ENCODE measurements at regions not wholly inside any gene's neighbourhood (a gene's known extent, or its start where the extent isn't known, plus 50 kb on each side); places are given as distances from the start of the nearest gene placed in this dataset.

DNA sequence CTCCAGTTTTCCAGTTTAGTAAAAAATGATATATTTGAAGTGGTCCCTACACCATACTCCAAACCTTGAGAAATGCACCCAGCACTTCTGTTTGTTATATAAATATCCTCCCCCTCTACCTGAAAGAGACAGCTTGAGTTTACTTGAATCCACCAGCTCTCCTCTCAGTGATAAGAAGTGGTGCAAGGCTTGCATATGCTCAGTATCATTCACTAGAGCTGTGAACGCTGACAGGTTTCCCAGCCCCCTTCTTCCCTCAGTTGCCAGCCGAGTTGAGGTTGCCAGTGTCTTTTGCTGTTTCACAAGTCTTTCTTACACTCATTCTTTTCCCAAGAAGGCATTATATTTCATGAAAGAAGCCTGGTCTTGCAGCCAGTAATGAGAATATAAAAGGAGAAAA lies 880.0 kb downstream of the LRRTM4 start:
- no peaks in the 10 kb centered on the region for H3K27me3 ChIP-seq (ENCODE audit: insufficient read depth, low read length)
- H3K4me2 ChIP-seq (ENCODE audit: insufficient read depth, low read length) = no peak overlapping the region
- no peaks in the 10 kb centered on the region for H4K20me1 ChIP-seq (ENCODE audit: insufficient read depth, low read length)
- no peaks in the 10 kb centered on the region for H3K4me1 ChIP-seq (ENCODE audit: insufficient read depth, low read length)
- H2AFZ ChIP-seq (ENCODE audit: low read length) = no peak overlapping the region
- no peaks in the 10 kb centered on the region for H3K9me3 ChIP-seq (ENCODE audit: low read depth, low read length)
- no peak for DNase-seq (ENCODE audit: insufficient read length, low spot score, missing footprints)
- no peak overlapping the region for H3K27ac ChIP-seq (ENCODE audit: low read depth, low read length)
- H3K79me2 ChIP-seq (ENCODE audit: insufficient read depth, low read length) = no peaks in the 10 kb centered on the region
- TF ChIP-seq, protein P1, sequence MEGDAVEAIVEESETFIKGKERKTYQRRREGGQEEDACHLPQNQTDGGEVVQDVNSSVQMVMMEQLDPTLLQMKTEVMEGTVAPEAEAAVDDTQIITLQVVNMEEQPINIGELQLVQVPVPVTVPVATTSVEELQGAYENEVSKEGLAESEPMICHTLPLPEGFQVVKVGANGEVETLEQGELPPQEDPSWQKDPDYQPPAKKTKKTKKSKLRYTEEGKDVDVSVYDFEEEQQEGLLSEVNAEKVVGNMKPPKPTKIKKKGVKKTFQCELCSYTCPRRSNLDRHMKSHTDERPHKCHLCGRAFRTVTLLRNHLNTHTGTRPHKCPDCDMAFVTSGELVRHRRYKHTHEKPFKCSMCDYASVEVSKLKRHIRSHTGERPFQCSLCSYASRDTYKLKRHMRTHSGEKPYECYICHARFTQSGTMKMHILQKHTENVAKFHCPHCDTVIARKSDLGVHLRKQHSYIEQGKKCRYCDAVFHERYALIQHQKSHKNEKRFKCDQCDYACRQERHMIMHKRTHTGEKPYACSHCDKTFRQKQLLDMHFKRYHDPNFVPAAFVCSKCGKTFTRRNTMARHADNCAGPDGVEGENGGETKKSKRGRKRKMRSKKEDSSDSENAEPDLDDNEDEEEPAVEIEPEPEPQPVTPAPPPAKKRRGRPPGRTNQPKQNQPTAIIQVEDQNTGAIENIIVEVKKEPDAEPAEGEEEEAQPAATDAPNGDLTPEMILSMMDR (IDR thresholded peaks at IDR 0.05; ENCODE audit: extremely low read depth, low read depth, low read length) = no peak
- H3K4me3 ChIP-seq (ENCODE audit: insufficient read depth, low read length) = no peak overlapping the region
- no peaks in the 10 kb centered on the region for H3K36me3 ChIP-seq (ENCODE audit: insufficient read depth, low read length)

DNA sequence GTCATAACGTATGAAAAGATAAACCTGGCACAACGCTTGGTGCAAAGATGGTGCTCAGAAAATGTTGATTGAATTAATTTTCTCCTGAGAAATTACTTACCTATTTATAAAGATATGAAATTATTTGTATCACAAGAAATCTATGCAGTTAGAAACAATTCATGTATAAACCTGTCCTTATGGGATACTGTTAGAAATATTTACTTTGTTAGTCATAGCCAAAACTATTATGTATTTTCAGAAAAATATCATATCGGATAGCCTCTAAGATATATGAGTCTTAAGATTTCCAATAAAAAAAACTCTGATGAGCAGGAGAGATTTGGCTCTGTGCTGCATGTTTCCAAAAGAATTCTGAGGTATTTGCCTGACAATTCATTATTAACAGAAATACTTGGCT lies 880.7 kb downstream of the LRRTM4 start:
- DNase-seq (ENCODE audit: insufficient read length, low spot score, missing footprints) = no peak
- no peaks in the 10 kb centered on the region for H3K36me3 ChIP-seq (ENCODE audit: insufficient read depth, low read length)
- no peak overlapping the region for H3K4me2 ChIP-seq (ENCODE audit: insufficient read depth, low read length)
- no peaks in the 10 kb centered on the region for H3K27me3 ChIP-seq (ENCODE audit: insufficient read depth, low read length)
- H3K4me1 ChIP-seq (ENCODE audit: insufficient read depth, low read length) = no peaks in the 10 kb centered on the region
- no peaks in the 10 kb centered on the region for H3K79me2 ChIP-seq (ENCODE audit: insufficient read depth, low read length)
- no peak overlapping the region for H3K27ac ChIP-seq (ENCODE audit: low read depth, low read length)
- no peaks in the 10 kb centered on the region for H3K9me3 ChIP-seq (ENCODE audit: low read depth, low read length)
- no peak overlapping the region for H3K4me3 ChIP-seq (ENCODE audit: insufficient read depth, low read length)
- H2AFZ ChIP-seq (ENCODE audit: low read length) = no peak overlapping the region
- TF ChIP-seq, protein P1 (IDR thresholded peaks at IDR 0.05; ENCODE audit: extremely low read depth, low read depth, low read length) = no peak
- no peaks in the 10 kb centered on the region for H4K20me1 ChIP-seq (ENCODE audit: insufficient read depth, low read length)

DNA sequence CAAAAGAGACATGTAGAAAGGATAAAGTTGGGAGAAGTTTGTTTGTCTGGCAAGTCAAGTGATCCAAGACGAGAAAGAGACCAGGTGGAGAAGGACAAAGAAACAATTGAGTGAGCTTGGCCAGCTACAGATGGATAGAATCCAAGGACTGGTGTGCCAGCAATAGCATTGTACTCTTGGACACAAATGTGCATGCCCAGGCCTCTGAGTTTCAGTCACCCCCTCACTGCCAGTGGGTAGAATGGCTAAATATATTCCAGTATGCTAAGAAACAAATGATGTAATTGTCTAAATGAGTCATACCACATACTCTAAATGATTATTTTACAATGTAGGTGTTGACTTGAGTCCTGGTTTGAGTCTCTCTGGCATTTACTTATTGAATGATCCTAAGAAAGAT lies 881.3 kb downstream of the LRRTM4 start:
- H3K27ac ChIP-seq (ENCODE audit: low read depth, low read length) = no peak overlapping the region
- H3K4me3 ChIP-seq (ENCODE audit: insufficient read depth, low read length) = no peak overlapping the region
- no peaks in the 10 kb centered on the region for H3K9me3 ChIP-seq (ENCODE audit: low read depth, low read length)
- no peaks in the 10 kb centered on the region for H3K36me3 ChIP-seq (ENCODE audit: insufficient read depth, low read length)
- no peaks in the 10 kb centered on the region for H3K4me1 ChIP-seq (ENCODE audit: insufficient read depth, low read length)
- H3K27me3 ChIP-seq (ENCODE audit: insufficient read depth, low read length) = no peaks in the 10 kb centered on the region
- no peak for DNase-seq (ENCODE audit: insufficient read length, low spot score, missing footprints)
- no peak overlapping the region for H2AFZ ChIP-seq (ENCODE audit: low read length)
- H3K79me2 ChIP-seq (ENCODE audit: insufficient read depth, low read length) = no peaks in the 10 kb centered on the region
- H3K4me2 ChIP-seq (ENCODE audit: insufficient read depth, low read length) = no peak overlapping the region
- TF ChIP-seq, protein P1 (IDR thresholded peaks at IDR 0.05; ENCODE audit: extremely low read depth, low read depth, low read length) = no peak
- no peaks in the 10 kb centered on the region for H4K20me1 ChIP-seq (ENCODE audit: insufficient read depth, low read length)

DNA sequence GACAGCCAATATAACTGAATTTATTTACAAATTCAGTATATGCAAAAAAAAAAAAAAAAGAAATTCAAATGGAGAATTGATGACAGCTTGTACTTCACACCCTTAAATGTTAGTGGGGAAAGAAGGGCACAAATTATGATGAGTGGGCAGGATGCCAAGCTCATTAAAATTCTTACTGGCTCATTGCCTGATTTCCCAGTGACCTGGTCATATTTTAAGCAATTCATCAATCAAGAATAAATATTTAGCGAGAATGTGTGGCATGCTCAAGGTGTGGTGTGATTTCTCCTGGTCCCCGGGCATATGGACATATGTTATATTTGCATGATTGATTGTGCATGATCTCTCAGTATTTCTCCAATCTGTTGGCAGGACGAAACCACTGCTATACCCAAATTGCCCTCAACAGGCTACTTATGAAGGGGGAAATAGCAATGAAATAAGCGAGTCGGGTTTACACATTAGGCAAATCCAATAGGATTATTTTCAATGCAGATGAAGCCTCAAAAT lies 883.0 kb downstream of the LRRTM4 start:
- Histone ChIP-seq H2AFZ (ENCODE audit: low read length) (no peak overlapping the region), H3K9me3 (ENCODE audit: low read depth, low read length) (no peaks in the 10 kb centered on the region), H4K20me1 (ENCODE audit: insufficient read depth, low read length) (no peaks in the 10 kb centered on the region), H3K36me3 (ENCODE audit: insufficient read depth, low read length) (no peaks in the 10 kb centered on the region), H3K79me2 (ENCODE audit: insufficient read depth, low read length) (no peaks in the 10 kb centered on the region), H3K27me3 (ENCODE audit: insufficient read depth, low read length) (no peaks in the 10 kb centered on the region), H3K27ac (ENCODE audit: low read depth, low read length) (no peak overlapping the region), H3K4me1 (ENCODE audit: insufficient read depth, low read length) (no peaks in the 10 kb centered on the region), H3K4me3 (ENCODE audit: insufficient read depth, low read length) (no peak overlapping the region), H3K4me2 (ENCODE audit: insufficient read depth, low read length) (no peak overlapping the region)
- TF ChIP-seq, protein P1 (IDR thresholded peaks at IDR 0.05; ENCODE audit: extremely low read depth, low read depth, low read length) = no peak
- no peak for DNase-seq (ENCODE audit: insufficient read length, low spot score, missing footprints)
